SU-DHL-6 (cell line): ENCODE measurements at regions not wholly inside any gene's neighbourhood (a gene's known extent, or its start where the extent isn't known, plus 50 kb on each side); places are given as distances from the start of the nearest gene placed in this dataset.

Experiments
- H2AFZ ChIP-seq: fragments of 200-600 bp; sonication (generic); 2 replicates; pipeline ENCODE4 v1.6.1; 2014; ENCODE audit warnings: low read depth, mild to moderate bottlenecking, moderate library complexity, mixed read lengths, antibody characterized with exemption, low read length; ENCODE audit not compliant: severe bottlenecking
- H3F3A ChIP-seq: fragments of 200-600 bp; shearing (Covaris generic); 2 replicates; pipeline ENCODE4 v1.6.0; 2016; ENCODE audit warnings: antibody characterized with exemption, mild to moderate bottlenecking; ENCODE audit not compliant: insufficient read depth
- H3K27ac ChIP-seq: fragments of 200-600 bp; sonication (generic); 2 replicates; pipeline ENCODE4 v1.5.1; 2016; ENCODE audit warnings: low read depth, mild to moderate bottlenecking, low read length, moderate library complexity, mixed read lengths
- H3K27me3 ChIP-seq: fragments of 200-600 bp; sonication (generic), shearing (Covaris generic); 2 replicates; pipeline ENCODE4 v1.6.0; 2014; ENCODE audit warnings: mild to moderate bottlenecking, low read length
- H3K36me3 ChIP-seq: fragments of 200-600 bp; sonication (generic); 2 replicates; pipeline ENCODE4 v1.6.1; 2014; ENCODE audit warnings: mild to moderate bottlenecking, low read length, mixed read lengths
- H3K4me2 ChIP-seq: fragments of 300-600, 200-600 bp; shearing (Covaris generic), sonication (generic); 2 replicates; pipeline ENCODE4 v1.6.0; 2014; ENCODE audit warnings: low read length, low read depth, mild to moderate bottlenecking; ENCODE audit not compliant: poor library complexity, severe bottlenecking
- H3K4me3 ChIP-seq: fragments of 200-600 bp; sonication (generic); 2 replicates; pipeline ENCODE4 v1.5.1; 2014; ENCODE audit warnings: antibody characterized with exemption, low read length, mild to moderate bottlenecking, mixed read lengths; ENCODE audit not compliant: insufficient read depth, poor library complexity, severe bottlenecking
- H3K79me2 ChIP-seq: fragments of 200-600 bp; sonication (generic); 2 replicates; pipeline ENCODE4 v1.6.1; 2014; ENCODE audit warnings: mild to moderate bottlenecking, low read length, moderate library complexity; ENCODE audit not compliant: insufficient read depth
- H3K9ac ChIP-seq: fragments of 200-600 bp; sonication (generic); 2 replicates; pipeline ENCODE4 v1.7.0; 2014; ENCODE audit warnings: mild to moderate bottlenecking, low read length
- H3K9me2 ChIP-seq: fragments of 200-600 bp; sonication (generic); replicated peaks from 2 replicates; pipeline ENCODE4 v1.6.1; 2014; ENCODE audit warnings: low read length; ENCODE audit not compliant: insufficient read depth
- H3K9me3 ChIP-seq: fragments of 200-600 bp; sonication (generic); 2 replicates; pipeline ENCODE4 v1.6.1; 2014; ENCODE audit warnings: low read length, mixed read lengths; ENCODE audit not compliant: insufficient read depth
- H4K20me1 ChIP-seq: fragments of 200-600 bp; sonication (generic); 2 replicates; pipeline ENCODE4 v1.6.1; 2014; ENCODE audit warnings: low read depth, mild to moderate bottlenecking, antibody characterized with exemption, low read length, moderate library complexity, mixed read lengths
- CTCF ChIP-seq: fragments of 200-600 bp; sonication (generic); IDR thresholded peaks from one replicate; pipeline ENCODE4 v1.5.1; 2017; ENCODE audit warnings: antibody characterized with exemption, mild to moderate bottlenecking, low read length, moderate library complexity; ENCODE audit not compliant: insufficient read depth, poor library complexity, severe bottlenecking
- EZH2phosphoT487 ChIP-seq: fragments of 200-600 bp; sonication (generic), shearing (Covaris generic); conservative IDR thresholded peaks from 2 replicates; pipeline ENCODE4 v1.6.1; 2018; ENCODE audit warnings: mild to moderate bottlenecking, antibody characterized with exemption, low read length, moderate library complexity, mixed read lengths

- H3K27ac ChIP-seq: no peak overlapping the region
- no peaks in the 10 kb centered on the region for H3K79me2 ChIP-seq
- no peak overlapping the region for H3K4me2 ChIP-seq
- no peaks in the 10 kb centered on the region for H3F3A ChIP-seq
- no peak for TF ChIP-seq EZH2phosphoT487
- no peak for TF ChIP-seq CTCF
- no peak overlapping the region for H3K4me3 ChIP-seq
- H3K27me3 ChIP-seq: no peaks in the 10 kb centered on the region
- no peaks in the 10 kb centered on the region for H3K36me3 ChIP-seq
- H3K9me3 ChIP-seq: no peaks in the 10 kb centered on the region
- H4K20me1 ChIP-seq: no peaks in the 10 kb centered on the region
- H2AFZ ChIP-seq: no peak overlapping the region
- no peak overlapping the region for H3K9ac ChIP-seq
- H3K9me2 ChIP-seq: no peaks in the 10 kb centered on the region
Observed at GRCh38 chr4:29128810-29129209, 1591.4 kb upstream of the PCDH7 start.

GRCh38 chr4:29131304-29131703, 1588.9 kb upstream of the PCDH7 start:
- TF ChIP-seq CTCF (no peak), EZH2phosphoT487 (no peak)
- Histone ChIP-seq H3K36me3 (no peaks in the 10 kb centered on the region), H3K4me2 (no peak overlapping the region), H4K20me1 (no peaks in the 10 kb centered on the region), H3K9me2 (no peaks in the 10 kb centered on the region), H3F3A (no peaks in the 10 kb centered on the region), H3K79me2 (no peaks in the 10 kb centered on the region), H3K9me3 (no peaks in the 10 kb centered on the region), H3K4me3 (no peak overlapping the region), H3K27ac (no peak overlapping the region), H2AFZ (no peak overlapping the region), H3K27me3 (no peaks in the 10 kb centered on the region), H3K9ac (no peak overlapping the region)

GRCh38 chr4:29142708-29143107, 1577.5 kb upstream of the PCDH7 start:
- Histone ChIP-seq H3K79me2 (no peaks in the 10 kb centered on the region), H2AFZ (peak overlapping the region; percentile 66), H4K20me1 (no peaks in the 10 kb centered on the region), H3K4me3 (no peak overlapping the region), H3K9me2 (no peaks in the 10 kb centered on the region), H3K27me3 (no peaks in the 10 kb centered on the region), H3K36me3 (no peaks in the 10 kb centered on the region), H3K27ac (no peak overlapping the region), H3K4me2 (no peak overlapping the region), H3F3A (no peaks in the 10 kb centered on the region), H3K9ac (no peak overlapping the region), H3K9me3 (no peaks in the 10 kb centered on the region)
- no peak for TF ChIP-seq CTCF
- TF ChIP-seq EZH2phosphoT487: no peak
